Mesothelial cell of epicardium (in vitro differentiated cells): ENCODE measurements at regions not wholly inside any gene's neighbourhood (a gene's known extent, or its start where the extent isn't known, plus 50 kb on each side); places are given as distances from the start of the nearest gene placed in this dataset.

Experiments
- DNase-seq, 2 experiments: peaks; one replicate each; pipeline ENCODE4 v3.0.0; 2021; ENCODE audit warnings: low spot score in 2 of 2; ENCODE audit not compliant: unreplicated experiment in 2 of 2
- H3K27ac Mint-ChIP-seq: 2 replicates; pipeline ENCODE4 v1.8.0; 2021; ENCODE audit warnings: mixed read lengths
- H3K27me3 Mint-ChIP-seq: 2 replicates; pipeline ENCODE4 v1.8.0; 2021; ENCODE audit warnings: low read depth, mixed read lengths
- H3K36me3 Mint-ChIP-seq: 2 replicates; pipeline ENCODE4 v1.8.0; 2021; ENCODE audit warnings: mixed read lengths
- H3K4me1 Mint-ChIP-seq: 2 replicates; pipeline ENCODE4 v1.8.0; 2021; ENCODE audit warnings: mixed read lengths
- H3K4me3 Mint-ChIP-seq: 2 replicates; pipeline ENCODE4 v1.8.0; 2021; ENCODE audit warnings: mild to moderate bottlenecking, moderate library complexity, mixed read lengths
- H3K9me3 Mint-ChIP-seq: 2 replicates; pipeline ENCODE4 v1.8.0; 2021; ENCODE audit warnings: mixed read lengths
- TF ChIP-seq, protein P1 (sequence below): fragments of 200-600 bp; sonication (generic); IDR thresholded peaks from one replicate; pipeline ENCODE4 v1.5.0; 2021; ENCODE audit warnings: antibody characterized with exemption; ENCODE audit not compliant: unreplicated experiment

DNA sequence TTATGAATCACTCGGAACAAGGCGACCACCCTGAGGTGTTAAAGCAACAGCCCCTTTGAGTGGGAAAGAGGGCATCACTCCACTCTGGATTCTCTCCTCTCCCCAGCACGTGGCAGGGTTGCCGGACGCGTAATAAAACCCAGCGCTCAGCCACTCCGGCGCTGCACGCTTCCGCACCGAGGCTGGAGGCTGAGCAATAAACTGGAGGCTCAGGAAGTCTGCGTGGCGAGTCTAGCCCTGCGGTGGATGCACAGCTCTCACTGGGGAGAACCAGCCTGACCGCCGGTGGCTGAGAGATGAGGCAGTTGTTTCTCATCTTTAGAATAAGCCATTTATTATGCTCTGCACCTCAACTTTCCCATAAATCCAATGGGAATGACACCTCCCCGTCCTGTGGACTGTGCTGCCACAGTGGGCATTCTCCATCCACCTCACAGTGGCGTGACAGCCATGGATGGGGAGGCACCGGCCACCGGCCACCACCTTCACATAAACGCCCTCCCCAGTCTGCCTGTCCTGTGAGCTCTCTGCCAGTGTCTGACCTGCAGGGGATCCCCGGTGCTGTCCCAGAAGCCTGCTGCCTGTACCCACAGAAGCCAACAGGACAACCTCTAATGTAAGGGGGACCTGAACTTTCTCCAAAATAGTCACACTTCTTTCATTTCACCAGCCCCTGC lies 64.2 kb upstream of the GGTLC1 start:
- Mint-ChIP-seq H3K4me3 (no peak overlapping the region), H3K9me3 (no peaks in the 10 kb centered on the region), H3K4me1 (peaks cover 2% of the 10 kb centered on the region), H3K36me3 (no peaks in the 10 kb centered on the region), H3K27me3 (no peaks in the 10 kb centered on the region), H3K27ac (no peak overlapping the region)
- TF ChIP-seq, protein P1, sequence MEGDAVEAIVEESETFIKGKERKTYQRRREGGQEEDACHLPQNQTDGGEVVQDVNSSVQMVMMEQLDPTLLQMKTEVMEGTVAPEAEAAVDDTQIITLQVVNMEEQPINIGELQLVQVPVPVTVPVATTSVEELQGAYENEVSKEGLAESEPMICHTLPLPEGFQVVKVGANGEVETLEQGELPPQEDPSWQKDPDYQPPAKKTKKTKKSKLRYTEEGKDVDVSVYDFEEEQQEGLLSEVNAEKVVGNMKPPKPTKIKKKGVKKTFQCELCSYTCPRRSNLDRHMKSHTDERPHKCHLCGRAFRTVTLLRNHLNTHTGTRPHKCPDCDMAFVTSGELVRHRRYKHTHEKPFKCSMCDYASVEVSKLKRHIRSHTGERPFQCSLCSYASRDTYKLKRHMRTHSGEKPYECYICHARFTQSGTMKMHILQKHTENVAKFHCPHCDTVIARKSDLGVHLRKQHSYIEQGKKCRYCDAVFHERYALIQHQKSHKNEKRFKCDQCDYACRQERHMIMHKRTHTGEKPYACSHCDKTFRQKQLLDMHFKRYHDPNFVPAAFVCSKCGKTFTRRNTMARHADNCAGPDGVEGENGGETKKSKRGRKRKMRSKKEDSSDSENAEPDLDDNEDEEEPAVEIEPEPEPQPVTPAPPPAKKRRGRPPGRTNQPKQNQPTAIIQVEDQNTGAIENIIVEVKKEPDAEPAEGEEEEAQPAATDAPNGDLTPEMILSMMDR: no peak
- no peak for DNase-seq

DNA sequence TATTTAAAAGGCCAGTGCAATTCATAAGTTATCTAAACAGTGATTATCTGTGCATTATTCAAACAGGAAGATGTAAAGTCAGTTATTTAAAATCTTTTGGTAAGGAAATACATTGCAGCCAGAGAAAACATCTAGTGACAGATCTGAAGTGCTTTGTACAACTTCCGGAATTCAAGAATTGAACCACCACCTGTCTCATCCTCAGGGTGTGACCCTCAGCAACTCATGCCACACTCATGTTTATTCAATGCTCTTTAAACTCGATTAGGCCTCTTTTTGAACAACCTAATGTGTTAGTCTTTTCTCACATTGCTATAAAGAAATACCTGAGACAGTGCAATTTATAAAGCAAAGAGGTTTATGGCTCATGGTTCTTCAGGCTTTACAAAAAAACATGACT lies 62.6 kb upstream of the GGTLC1 start:
- Mint-ChIP-seq H3K27me3 (no peaks in the 10 kb centered on the region), H3K9me3 (no peaks in the 10 kb centered on the region), H3K27ac (no peak overlapping the region), H3K4me3 (no peak overlapping the region), H3K4me1 (peaks cover 2% of the 10 kb centered on the region), H3K36me3 (no peaks in the 10 kb centered on the region)
- TF ChIP-seq, protein P1: no peak
- DNase-seq: no peak

DNA sequence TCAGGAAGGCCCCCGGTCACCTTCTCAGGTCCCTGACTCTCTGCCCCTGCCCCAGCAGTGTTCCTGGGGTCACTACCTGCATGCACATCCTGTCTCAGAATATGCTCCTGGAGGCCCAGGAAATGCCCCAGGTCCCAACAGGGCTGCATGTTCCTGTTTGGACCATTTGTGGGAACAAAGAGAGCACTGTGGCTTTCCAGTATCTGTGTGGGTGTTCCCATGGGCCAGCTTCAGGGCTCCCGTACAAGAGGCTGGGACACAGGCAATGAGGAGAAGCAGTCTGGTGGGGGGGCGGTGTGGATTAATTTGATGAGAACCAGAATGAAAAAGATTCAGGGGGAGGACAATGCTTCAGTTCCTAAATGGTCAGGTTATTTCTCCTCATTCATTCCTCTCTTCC lies 61.5 kb upstream of the GGTLC1 start:
- no peaks in the 10 kb centered on the region for H3K27me3 Mint-ChIP-seq
- no peak overlapping the region for H3K27ac Mint-ChIP-seq
- H3K4me3 Mint-ChIP-seq: no peak overlapping the region
- H3K36me3 Mint-ChIP-seq: no peaks in the 10 kb centered on the region
- no peaks in the 10 kb centered on the region for H3K9me3 Mint-ChIP-seq
- TF ChIP-seq, protein P1: no peak
- no peak for DNase-seq
- peaks cover 2% of the 10 kb centered on the region for H3K4me1 Mint-ChIP-seq

DNA sequence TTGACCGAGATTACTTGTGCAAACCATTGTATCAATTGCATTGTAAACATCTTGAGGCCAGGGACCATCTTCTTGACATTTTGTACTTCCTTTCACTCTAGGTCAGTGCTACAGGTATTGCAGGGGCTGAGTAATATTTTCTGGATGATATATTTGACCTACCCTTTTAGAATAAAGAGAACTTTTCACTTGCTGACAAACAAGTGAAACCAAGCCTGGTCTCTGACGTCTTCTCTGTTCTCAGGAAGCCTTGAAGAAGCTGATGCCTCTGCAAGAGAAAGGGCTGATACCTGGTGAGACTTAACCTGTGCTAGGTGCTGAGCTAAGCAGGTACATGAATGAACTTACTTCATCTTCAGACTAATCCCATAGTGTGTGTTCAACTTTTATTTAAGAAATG lies 60.5 kb upstream of the GGTLC1 start:
- no peak overlapping the region for H3K4me3 Mint-ChIP-seq
- DNase-seq: no peak
- H3K27ac Mint-ChIP-seq: no peak overlapping the region
- TF ChIP-seq, protein P1: no peak
- H3K9me3 Mint-ChIP-seq: no peaks in the 10 kb centered on the region
- H3K27me3 Mint-ChIP-seq: no peaks in the 10 kb centered on the region
- H3K36me3 Mint-ChIP-seq: no peaks in the 10 kb centered on the region
- peaks cover 2% of the 10 kb centered on the region for H3K4me1 Mint-ChIP-seq

DNA sequence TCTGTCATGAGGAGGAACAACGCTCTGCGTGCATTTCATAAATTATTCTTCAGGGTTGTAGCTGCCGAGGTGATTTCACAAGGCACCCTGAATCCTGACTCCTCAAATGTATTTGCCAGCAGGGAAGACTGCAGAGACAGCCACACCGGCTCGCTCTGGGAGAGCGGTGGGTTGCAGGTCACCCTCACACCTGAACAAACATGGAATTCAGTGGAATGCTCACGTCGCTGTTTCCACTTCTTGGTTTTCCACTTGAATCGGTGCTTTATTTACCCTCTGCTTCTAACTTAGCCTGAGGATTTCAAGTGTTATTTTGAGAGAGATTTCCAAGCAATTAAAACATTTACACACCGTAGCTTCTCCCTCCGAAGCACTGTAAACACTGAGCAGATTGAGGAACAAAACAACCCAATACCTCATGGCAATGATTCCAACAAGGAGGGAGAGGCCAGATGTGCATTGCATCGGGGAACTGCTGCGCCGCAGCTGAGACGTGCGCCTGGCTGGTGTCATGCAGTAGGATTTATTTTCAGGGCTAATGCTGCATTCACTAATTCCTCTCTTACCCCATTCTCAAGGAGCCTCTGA lies 59.5 kb upstream of the GGTLC1 start:
- no peak overlapping the region for H3K27ac Mint-ChIP-seq

More for the DNA sequence above, 59.5 kb upstream of the GGTLC1 start:
- TF ChIP-seq, protein P1: no peak
- peaks cover 2% of the 10 kb centered on the region for H3K4me1 Mint-ChIP-seq
- H3K9me3 Mint-ChIP-seq: no peaks in the 10 kb centered on the region
- H3K4me3 Mint-ChIP-seq: no peak overlapping the region
- H3K36me3 Mint-ChIP-seq: no peaks in the 10 kb centered on the region
- no peak for DNase-seq
- no peaks in the 10 kb centered on the region for H3K27me3 Mint-ChIP-seq
